ENCODE measurements at regions not wholly inside any gene's neighbourhood (a gene's known extent, or its start where the extent isn't known, plus 50 kb on each side); places are given as distances from the start of the nearest gene placed in this dataset.
"Not testable (repeated sequence)": the region's sequence is repeated elsewhere in the genome, so short reads cannot be mapped to it uniquely, and the experiment has no call there.

- peak in 2 of 3 experiments; percentile 23 to 50 for TF ChIP-seq CTCF (IDR thresholded peaks at IDR 0.05)
- Histone ChIP-seq H3K4me1 (no peaks in the 10 kb centered on the region), H3K27me3 (no peaks in the 10 kb centered on the region), H3K9me3 (no peaks in the 10 kb centered on the region), H3K4me3 (no peak overlapping the region), H3K27ac (no peak overlapping the region), H3K36me3 (no peaks in the 10 kb centered on the region)
- intact Hi-C loops (cut with DNase I), result loop anchor here (5.0 kb wide), 1 partner anchor 417 kb away; no protein-coding TSS in a partner anchor
- no peak for DNase-seq (ENCODE audit: low spot score in 2 of 2)
Measured at GRCh38 chrX:95764972-95765451, 919.6 kb upstream of the DIAPH2 start.

GRCh38 chrX:95771198-95771597 is 913.4 kb upstream of the DIAPH2 start:
- H3K36me3 ChIP-seq; intact Hi-C loops (cut with DNase I); H3K9me3 ChIP-seq; DNase-seq (ENCODE audit: low spot score in 2 of 2); H3K4me1 ChIP-seq; H3K4me3 ChIP-seq; H3K27ac ChIP-seq; H3K27me3 ChIP-seq: not testable (repeated sequence)

- no peaks in the 10 kb centered on the region for H3K27me3 ChIP-seq
- intact Hi-C loops (cut with DNase I), result no loop called here
- no peak overlapping the region for H3K27ac ChIP-seq
- DNase-seq (ENCODE audit: low spot score in 2 of 2), result no peak
- H3K9me3 ChIP-seq, result no peaks in the 10 kb centered on the region
- no peak for TF ChIP-seq CTCF (IDR thresholded peaks at IDR 0.05)
- H3K36me3 ChIP-seq, result no peaks in the 10 kb centered on the region
- H3K4me3 ChIP-seq, result no peak overlapping the region
- no peaks in the 10 kb centered on the region for H3K4me1 ChIP-seq
Measured at GRCh38 chrX:95791876-95792275, 892.8 kb upstream of the DIAPH2 start.

- H3K27me3 ChIP-seq, result no peaks in the 10 kb centered on the region
- DNase-seq (ENCODE audit: low spot score in 2 of 2), result no peak
- no peaks in the 10 kb centered on the region for H3K9me3 ChIP-seq
- no peaks in the 10 kb centered on the region for H3K36me3 ChIP-seq
- H3K4me3 ChIP-seq, result no peak overlapping the region
- no peak for TF ChIP-seq CTCF (IDR thresholded peaks at IDR 0.05)
- no peaks in the 10 kb centered on the region for H3K4me1 ChIP-seq
- H3K27ac ChIP-seq, result no peak overlapping the region
- intact Hi-C loops (cut with DNase I), result no loop called here
Measured at GRCh38 chrX:95797344-95797743, 887.3 kb upstream of the DIAPH2 start.

- no peaks in the 10 kb centered on the region for H3K36me3 ChIP-seq
- no peaks in the 10 kb centered on the region for H3K27me3 ChIP-seq
- DNase-seq (ENCODE audit: low spot score in 2 of 2), result no peak
- H3K4me3 ChIP-seq, result no peak overlapping the region
- no peak for TF ChIP-seq CTCF (IDR thresholded peaks at IDR 0.05)
- H3K9me3 ChIP-seq, result no peaks in the 10 kb centered on the region
- H3K4me1 ChIP-seq, result no peaks in the 10 kb centered on the region
- no peak overlapping the region for H3K27ac ChIP-seq
- intact Hi-C loops (cut with DNase I), result no loop called here
Measured at GRCh38 chrX:95823796-95824195, 860.8 kb upstream of the DIAPH2 start.

GRCh38 chrX:95835223-95835622 is 849.4 kb upstream of the DIAPH2 start:
- no peak overlapping the region for H3K27ac ChIP-seq
- no peak for TF ChIP-seq CTCF (IDR thresholded peaks at IDR 0.05)
- H3K36me3 ChIP-seq, result no peaks in the 10 kb centered on the region
- intact Hi-C loops (cut with DNase I), result no loop called here
- DNase-seq (ENCODE audit: low spot score in 2 of 2), result no peak
- no peaks in the 10 kb centered on the region for H3K9me3 ChIP-seq
- no peaks in the 10 kb centered on the region for H3K27me3 ChIP-seq
- H3K4me1 ChIP-seq, result no peaks in the 10 kb centered on the region
- no peak overlapping the region for H3K4me3 ChIP-seq
